ELF-1 (cell line): ENCODE measurements at regions not wholly inside any gene's neighbourhood (a gene's known extent, or its start where the extent isn't known, plus 50 kb on each side); places are given as distances from the start of the nearest gene placed in this dataset.
A peak's percentile ranks its signal among the peaks of the same experiment; 100 is the strongest.

Source experiments
- DNase-seq: peaks from one replicate; pipeline ENCODE4 v3.0.0-alpha.2; 2016; ENCODE audit warnings: low read depth, low spot score

- DNase-seq, result no peak
Observed at GRCh38 chr3:3629911-3630310, 169.3 kb upstream of the LRRN1 start.

GRCh38 chr3:3628676-3629328 is 170.4 kb upstream of the LRRN1 start:
- DNase-seq, result no peak

GRCh38 chr3:3627114-3627513 is 172.1 kb upstream of the LRRN1 start:
- DNase-seq, result no peak

DNA sequence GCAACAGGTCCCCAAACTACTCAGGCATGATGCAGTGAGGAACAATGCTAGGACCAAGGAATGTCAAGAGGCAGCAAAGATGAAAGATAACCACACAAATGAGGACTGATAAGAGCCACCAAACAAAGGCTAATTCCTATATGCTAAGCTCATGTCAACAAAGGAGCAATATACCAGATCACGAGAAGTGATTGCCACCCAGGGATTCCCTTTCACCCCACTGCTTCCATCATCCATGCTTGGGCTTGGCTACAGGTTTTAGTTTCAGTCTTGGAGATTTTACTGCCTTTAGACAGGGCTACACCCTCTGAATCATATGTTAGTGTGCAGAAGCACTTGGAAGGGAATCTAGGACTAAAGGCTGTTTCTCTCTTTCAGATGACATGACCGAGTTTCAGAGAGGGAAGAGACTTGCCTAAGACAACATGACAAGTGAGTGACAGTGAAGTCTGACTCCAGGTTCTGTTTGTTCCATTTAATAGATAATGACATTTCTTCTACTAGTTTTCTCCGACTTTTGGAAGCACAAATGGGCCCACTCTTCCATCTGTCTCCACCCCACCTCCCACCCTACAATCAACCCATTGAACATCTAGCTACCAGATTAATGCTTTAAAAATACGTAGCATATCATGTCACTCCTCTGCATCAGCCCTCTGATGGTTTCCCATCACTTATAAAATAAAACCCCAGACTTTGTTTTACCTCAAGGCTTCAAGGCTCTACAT is 173.5 kb upstream of the LRRN1 start:
- peak; percentile 42 for DNase-seq

DNA sequence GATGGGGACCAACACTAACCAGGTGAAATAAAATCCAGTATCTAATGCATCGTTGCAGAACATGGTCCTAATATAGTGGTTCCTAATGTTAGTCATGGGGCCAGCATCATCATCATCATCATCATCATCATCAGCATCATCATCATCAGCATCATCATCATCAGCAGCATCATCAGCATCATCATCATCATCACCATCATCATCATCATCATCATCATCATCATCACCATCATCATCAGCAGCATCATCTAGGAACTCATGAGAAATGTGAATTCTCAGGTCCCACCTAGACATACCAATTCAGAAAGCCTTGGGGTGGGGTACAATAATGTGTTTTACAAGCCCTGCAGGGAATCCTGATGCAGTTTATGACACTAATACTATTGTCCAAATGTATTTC is 179.4 kb upstream of the LRRN1 start:
- DNase-seq, result no peak

DNA sequence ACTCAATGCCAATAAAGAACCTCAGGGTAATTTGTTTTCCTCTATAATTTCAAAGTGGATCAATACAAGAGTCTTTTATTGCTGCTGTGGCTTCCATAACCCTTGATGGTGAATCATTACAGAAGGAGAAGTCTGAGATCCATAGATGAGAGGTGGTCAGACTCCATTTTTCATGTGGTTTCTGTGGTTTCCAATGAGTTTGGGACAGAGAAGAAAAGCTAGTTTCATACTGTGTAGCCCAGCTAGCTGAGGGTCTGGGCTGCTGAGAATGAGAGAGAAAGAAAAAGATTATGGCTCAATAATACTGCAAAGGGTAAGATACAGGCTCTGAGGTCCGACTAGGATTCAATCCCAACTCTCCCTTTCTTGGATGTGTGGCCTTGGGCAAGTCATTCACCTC is 180.6 kb upstream of the LRRN1 start:
- no peak for DNase-seq

DNA sequence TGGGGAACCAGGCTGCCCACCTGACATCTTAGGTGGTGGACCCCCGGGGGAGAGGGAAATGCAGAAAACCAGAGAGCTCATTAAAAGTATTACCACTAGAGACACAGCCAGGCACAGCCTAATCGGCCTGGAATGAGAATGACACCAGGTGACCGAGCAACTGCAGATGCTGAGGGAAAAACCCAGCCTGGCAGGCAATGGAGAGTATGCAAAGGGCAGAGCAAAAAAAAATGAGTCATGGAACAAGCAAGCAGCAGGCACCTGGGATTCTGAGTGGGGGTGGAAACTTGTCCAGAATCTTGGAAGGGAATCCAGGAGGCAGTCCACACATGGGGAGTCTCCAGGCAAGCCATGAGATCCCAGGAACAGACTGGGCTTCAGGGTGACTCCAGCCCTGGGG is 183.7 kb upstream of the LRRN1 start:
- no peak for DNase-seq

GRCh38 chr3:3610581-3611298 is 188.5 kb upstream of the LRRN1 start:
- DNase-seq, result no peak

DNA sequence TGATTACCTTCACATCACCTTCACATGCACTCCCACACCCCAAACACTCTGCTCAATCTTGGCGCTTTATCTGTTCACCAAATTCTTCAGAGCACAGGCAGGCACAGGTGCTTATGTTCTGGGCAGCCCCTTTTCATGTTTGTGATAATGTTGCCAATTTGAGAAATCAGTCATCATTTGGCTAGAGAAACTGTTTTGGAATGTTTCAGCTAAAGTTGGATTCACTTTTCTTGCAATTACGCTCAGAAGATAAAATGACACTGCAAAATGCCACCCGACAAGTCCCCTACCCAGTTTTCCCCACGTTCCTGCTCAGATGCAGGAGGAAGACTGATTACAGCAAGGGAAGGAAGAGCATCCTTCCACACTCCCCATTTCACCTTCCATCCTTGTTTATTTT is 192.9 kb upstream of the LRRN1 start:
- no peak for DNase-seq

- no peak for DNase-seq
Observed at GRCh38 chr3:3605226-3605625, 194.0 kb upstream of the LRRN1 start.

GRCh38 chr3:3603351-3603750 is 195.9 kb upstream of the LRRN1 start:
- no peak for DNase-seq

- DNase-seq, result no peak
Observed at GRCh38 chr3:3600665-3601340, 198.4 kb upstream of the LRRN1 start.

DNA sequence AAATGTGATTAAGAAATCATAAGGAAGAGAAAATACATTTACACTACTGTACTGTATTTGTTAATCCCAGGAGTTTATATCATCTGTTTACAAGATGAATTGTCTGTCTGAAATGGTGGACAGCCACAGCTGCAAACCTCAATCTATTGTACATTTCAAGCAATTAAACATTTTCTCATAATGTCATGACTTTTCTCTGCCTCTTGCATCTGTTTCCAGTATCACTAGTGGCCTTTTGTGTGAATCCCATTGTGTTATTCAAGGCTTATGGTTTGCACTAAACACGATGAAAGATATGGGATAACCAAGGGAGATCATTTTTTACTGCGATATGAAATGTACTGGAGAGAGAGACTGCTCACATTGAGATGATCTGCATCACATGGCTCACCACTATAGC is 200.2 kb upstream of the LRRN1 start:
- DNase-seq, result no peak

GRCh38 chr3:3594986-3595385 is 204.2 kb upstream of the LRRN1 start:
- DNase-seq, result no peak

DNA sequence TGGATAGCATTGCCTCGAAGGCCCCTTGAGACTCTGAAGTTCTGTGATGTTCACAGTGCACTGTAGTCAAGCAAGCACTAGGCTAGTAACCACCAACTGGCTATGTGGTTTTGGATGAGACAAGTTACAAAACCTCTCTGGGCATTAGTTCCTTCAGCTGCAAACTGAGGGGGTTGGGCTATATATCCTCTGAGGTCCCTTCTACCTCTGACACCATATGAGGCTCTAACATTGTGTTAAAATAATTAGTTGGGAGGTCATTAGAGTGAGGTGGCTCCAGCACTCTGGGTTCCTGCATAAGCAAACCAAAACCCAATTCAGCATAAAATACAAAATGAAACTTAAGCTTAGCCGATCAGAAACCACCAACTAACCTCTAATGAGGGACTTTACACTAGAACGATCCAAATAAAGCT is 209.5 kb upstream of the LRRN1 start:
- no peak for DNase-seq

DNA sequence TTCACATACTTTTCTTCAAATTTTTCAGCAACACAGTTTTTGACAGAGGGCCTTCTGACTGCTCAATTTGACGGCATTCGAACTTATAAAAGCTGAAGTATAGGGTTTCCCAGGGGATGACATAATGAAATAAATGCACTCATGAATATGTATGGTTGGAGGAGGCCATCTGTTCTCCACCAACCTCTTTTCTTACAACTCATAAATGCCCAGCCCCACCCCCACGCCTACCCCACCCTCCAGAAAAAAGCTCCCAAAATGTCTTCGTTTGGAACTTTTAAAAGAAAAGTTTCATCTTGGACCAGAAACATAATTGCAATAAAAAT is 211.6 kb upstream of the LRRN1 start:
- DNase-seq, result no peak

DNA sequence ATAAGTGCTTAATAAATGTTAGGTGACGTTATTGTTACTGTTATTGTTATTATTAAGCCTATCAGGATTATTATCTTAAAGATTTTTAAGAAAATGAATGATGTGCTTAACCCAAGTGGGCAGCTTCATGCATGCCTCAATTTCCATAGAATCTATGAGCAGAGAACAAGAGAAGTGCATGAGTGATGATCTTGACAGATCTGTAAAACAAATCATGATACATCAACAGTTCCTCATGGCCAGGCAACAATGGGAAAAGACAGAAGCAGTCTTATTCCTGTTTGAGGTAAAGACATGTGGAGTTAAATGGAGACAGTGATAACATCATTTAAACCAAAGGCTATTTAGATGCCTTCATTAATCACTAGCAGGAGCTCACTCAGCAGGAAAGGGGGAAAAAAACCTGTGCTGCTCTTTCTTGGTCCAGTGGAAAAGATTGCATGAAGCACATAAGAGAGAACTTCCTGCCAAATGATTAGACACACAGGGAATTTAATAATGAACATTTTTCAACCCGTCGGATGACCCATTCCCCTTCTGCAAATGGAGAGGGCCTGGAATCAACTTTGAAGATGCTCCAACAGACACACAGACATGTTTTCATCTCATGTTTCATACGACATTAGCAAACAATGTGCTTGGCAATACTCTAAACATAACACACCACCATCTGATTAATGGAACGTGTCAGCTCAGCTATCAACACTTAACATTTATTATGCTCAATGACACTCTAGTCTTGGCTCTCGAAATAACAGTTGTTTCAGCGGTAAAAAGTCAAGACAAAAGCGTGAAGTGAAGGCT is 212.2 kb upstream of the LRRN1 start:
- no peak for DNase-seq

DNA sequence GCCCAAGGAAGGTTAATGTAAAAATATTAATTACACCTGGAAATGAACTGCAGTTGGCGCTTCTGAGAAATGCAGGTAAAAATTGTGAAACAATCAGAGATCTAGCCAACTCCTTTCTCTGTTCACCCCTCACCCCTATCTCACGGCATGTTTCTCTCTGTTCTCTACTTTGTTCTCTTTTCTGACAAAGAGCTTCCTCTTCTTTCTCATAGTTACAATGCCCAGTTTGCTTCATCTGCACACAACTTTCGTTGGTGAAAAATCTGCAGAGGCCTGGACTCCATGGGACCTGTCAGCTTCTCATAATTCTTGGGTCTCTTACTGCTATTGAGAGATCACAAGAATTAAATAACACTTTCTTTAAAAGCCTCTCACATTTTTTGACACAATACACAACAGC is 212.9 kb upstream of the LRRN1 start:
- no peak for DNase-seq

DNA sequence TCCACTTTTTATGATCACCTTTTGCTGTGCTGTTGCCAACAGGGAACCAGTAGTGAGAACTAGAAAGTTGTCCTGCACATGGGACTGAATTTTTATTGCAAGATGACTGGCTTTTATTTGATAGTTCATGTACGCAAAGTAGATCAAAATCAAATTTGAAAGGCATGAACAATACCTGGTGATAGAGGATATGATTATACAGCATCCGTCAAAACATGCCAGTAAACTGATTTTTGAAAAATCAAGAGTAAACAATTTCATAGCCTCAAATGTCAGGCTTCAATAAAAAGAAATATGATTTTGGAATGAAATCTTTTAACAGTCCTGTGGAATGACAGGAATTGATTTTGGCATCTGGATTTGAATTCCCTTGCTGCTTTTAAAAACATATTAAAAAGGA is 219.6 kb upstream of the LRRN1 start:
- DNase-seq, result no peak

DNA sequence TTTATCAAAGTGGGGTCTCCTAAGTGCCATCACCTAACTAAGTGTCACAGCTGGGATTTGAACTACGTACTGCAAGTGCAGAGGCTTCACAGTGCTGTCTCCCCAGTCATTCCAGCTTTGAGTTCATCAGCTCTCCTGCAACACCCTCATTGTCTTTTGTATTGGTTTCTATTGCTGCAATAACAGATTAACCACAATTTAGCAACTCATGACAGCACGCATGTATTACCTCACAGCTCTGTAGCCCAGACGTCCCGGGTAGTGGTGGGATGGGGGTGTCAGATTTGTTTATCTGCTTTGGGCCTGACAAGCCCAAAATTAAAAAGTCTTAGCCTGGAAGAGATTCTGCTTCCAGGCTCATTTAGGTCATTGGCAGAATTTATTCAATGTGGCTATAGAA is 220.5 kb upstream of the LRRN1 start:
- no peak for DNase-seq

GRCh38 chr3:3577823-3578222 is 221.4 kb upstream of the LRRN1 start:
- no peak for DNase-seq

DNA sequence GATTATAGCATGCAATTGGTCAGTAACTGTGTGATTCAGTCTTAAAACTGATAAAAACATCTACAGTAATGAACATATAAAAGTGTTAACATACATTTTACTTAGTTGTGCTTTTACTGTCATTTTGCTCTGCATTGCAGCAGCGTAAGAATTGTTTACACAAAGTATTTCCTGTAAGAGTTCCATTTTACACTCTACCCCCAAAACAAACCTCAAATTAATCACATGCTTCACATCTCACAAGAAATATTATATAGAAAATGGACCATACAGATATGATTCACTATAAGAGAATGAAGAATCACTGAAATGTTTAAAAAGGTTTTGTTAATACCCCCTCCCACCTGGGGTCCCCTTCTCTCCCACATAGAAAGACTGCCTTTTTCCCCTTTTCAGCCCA is 225.9 kb upstream of the LRRN1 start:
- no peak for DNase-seq
